Glutamatergic neuron (in vitro differentiated cells): ENCODE measurements at regions not wholly inside any gene's neighbourhood (a gene's known extent, or its start where the extent isn't known, plus 50 kb on each side); places are given as distances from the start of the nearest gene placed in this dataset.
A peak's percentile ranks its signal among the peaks of the same experiment; 100 is the strongest.
"Not testable (repeated sequence)": the region's sequence is repeated elsewhere in the genome, so short reads cannot be mapped to it uniquely, and the experiment has no call there.

Experiments
- DNase-seq: peaks from one replicate; pipeline ENCODE4 v3.0.0; 2022
- H3K27ac Mint-ChIP-seq: one replicate; pipeline ENCODE4 v1.8.0; 2020; ENCODE audit warnings: mild to moderate bottlenecking, mixed read lengths, inconsistent platforms; ENCODE audit not compliant: unreplicated experiment
- H3K27me3 Mint-ChIP-seq: one replicate; pipeline ENCODE4 v1.8.0; 2020; ENCODE audit warnings: mild to moderate bottlenecking, moderate library complexity, mixed read lengths, inconsistent platforms; ENCODE audit not compliant: unreplicated experiment
- H3K36me3 Mint-ChIP-seq: one replicate; pipeline ENCODE4 v1.8.0; 2020; ENCODE audit warnings: mild to moderate bottlenecking, mixed read lengths, inconsistent platforms; ENCODE audit not compliant: unreplicated experiment
- H3K4me1 Mint-ChIP-seq: one replicate; pipeline ENCODE4 v1.8.0; 2020; ENCODE audit warnings: mild to moderate bottlenecking, low read depth, mixed read lengths, inconsistent platforms; ENCODE audit not compliant: unreplicated experiment
- H3K4me3 Mint-ChIP-seq: one replicate; pipeline ENCODE4 v1.8.0; 2020; ENCODE audit warnings: mild to moderate bottlenecking, mixed read lengths, inconsistent platforms; ENCODE audit not compliant: unreplicated experiment
- H3K9me3 Mint-ChIP-seq: one replicate; pipeline ENCODE4 v1.8.0; 2020; ENCODE audit warnings: mild to moderate bottlenecking, moderate library complexity, mixed read lengths, inconsistent platforms; ENCODE audit not compliant: unreplicated experiment
- CTCF ChIP-seq: fragments of 200-600 bp; sonication (generic); IDR thresholded peaks from one replicate; pipeline ENCODE4 v1.5.0; 2021; ENCODE audit not compliant: partially characterized antibody, unreplicated experiment

- H3K36me3 Mint-ChIP-seq, result peaks cover 5% of the 10 kb centered on the region
- no peaks in the 10 kb centered on the region for H3K9me3 Mint-ChIP-seq
- no peak overlapping the region for H3K4me3 Mint-ChIP-seq
Observed at GRCh38 chr6:73978330-73978729, 282.3 kb downstream of the CD109 start.

GRCh38 chr6:73972518-73972917 lies 276.5 kb downstream of the CD109 start:
- not testable (repeated sequence) for H3K27ac Mint-ChIP-seq, H3K36me3 Mint-ChIP-seq, H3K27me3 Mint-ChIP-seq, H3K9me3 Mint-ChIP-seq, H3K4me3 Mint-ChIP-seq, DNase-seq, H3K4me1 Mint-ChIP-seq

More at GRCh38 chr6:73978330-73978729, 282.3 kb downstream of the CD109 start:
- TF ChIP-seq CTCF, result no peak
- Mint-ChIP-seq H3K27ac (no peak overlapping the region), H3K27me3 (no peaks in the 10 kb centered on the region), H3K4me1 (no peaks in the 10 kb centered on the region)
- DNase-seq, result no peak

- Mint-ChIP-seq H3K27me3 (no peaks in the 10 kb centered on the region), H3K36me3 (no peaks in the 10 kb centered on the region), H3K4me1 (no peaks in the 10 kb centered on the region), H3K9me3 (no peaks in the 10 kb centered on the region), H3K27ac (no peak overlapping the region), H3K4me3 (no peak overlapping the region)
- peak; percentile 58 for TF ChIP-seq CTCF
- DNase-seq, result no peak
Observed at GRCh38 chr6:73969971-73970970, 274.3 kb downstream of the CD109 start.

GRCh38 chr6:73968221-73968757 lies 272.3 kb downstream of the CD109 start:
- no peaks in the 10 kb centered on the region for H3K4me1 Mint-ChIP-seq
- H3K4me3 Mint-ChIP-seq, result no peak overlapping the region
- no peak for TF ChIP-seq CTCF
- H3K9me3 Mint-ChIP-seq, result no peaks in the 10 kb centered on the region
- H3K27ac Mint-ChIP-seq, result no peak overlapping the region
- H3K36me3 Mint-ChIP-seq, result no peaks in the 10 kb centered on the region
- no peak for DNase-seq
- H3K27me3 Mint-ChIP-seq, result no peaks in the 10 kb centered on the region

- no peak for TF ChIP-seq CTCF
- Mint-ChIP-seq H3K9me3 (no peaks in the 10 kb centered on the region), H3K36me3 (no peaks in the 10 kb centered on the region), H3K27ac (no peak overlapping the region), H3K4me3 (no peak overlapping the region), H3K4me1 (no peaks in the 10 kb centered on the region), H3K27me3 (no peaks in the 10 kb centered on the region)
- no peak for DNase-seq
Observed at GRCh38 chr6:73965539-73966029, 269.6 kb downstream of the CD109 start.
